Activated T-cell treated with anti-CD3 and anti-CD28 coated beads, Interleukin-2, amount 50 U/mL, for 4 hours (primary cell): ENCODE measurements at regions not wholly inside any gene's neighbourhood (a gene's known extent, or its start where the extent isn't known, plus 50 kb on each side); places are given as distances from the start of the nearest gene placed in this dataset.

Source experiments
- ATAC-seq, 2 donors: fragments of 200-7000 bp; cut with Tn5 transposase; one replicate each; pipeline ENCODE4 v1.10.0; 2021
- DNase-seq: peaks from one replicate; pipeline ENCODE4 v3.0.0-alpha.2; 2020
- H3K27me3 Mint-ChIP-seq: one replicate; pipeline ENCODE4 v1.8.0; 2021; ENCODE audit warnings: low read depth, mixed read lengths
- H3K36me3 Mint-ChIP-seq: one replicate; pipeline ENCODE4 v1.8.0; 2022; ENCODE audit warnings: mixed read lengths; ENCODE audit not compliant: insufficient read depth
- H3K4me1 Mint-ChIP-seq: one replicate; pipeline ENCODE4 v1.8.0; 2021; ENCODE audit warnings: low read depth, mixed read lengths
- H3K4me3 Mint-ChIP-seq: one replicate; pipeline ENCODE4 v1.8.0; 2021; ENCODE audit warnings: mild to moderate bottlenecking, moderate library complexity, mixed read lengths
- H3K9me3 Mint-ChIP-seq: one replicate; pipeline ENCODE4 v1.8.0; 2021; ENCODE audit warnings: mixed read lengths

GRCh38 chr3:87363721-87364120 is 87.3 kb upstream of the POU1F1 start:
- ATAC-seq, result no peak
- Mint-ChIP-seq H3K4me3 (no peak overlapping the region), H3K36me3 (no peaks in the 10 kb centered on the region), H3K9me3 (no peaks in the 10 kb centered on the region), H3K27me3 (peaks cover 7% of the 10 kb centered on the region), H3K4me1 (no peaks in the 10 kb centered on the region)
- DNase-seq, result no peak

GRCh38 chr3:87361956-87362355 is 85.6 kb upstream of the POU1F1 start:
- peaks cover 4% of the 10 kb centered on the region for H3K27me3 Mint-ChIP-seq
- H3K4me1 Mint-ChIP-seq, result no peaks in the 10 kb centered on the region
- no peaks in the 10 kb centered on the region for H3K9me3 Mint-ChIP-seq
- DNase-seq (no peak), ATAC-seq (no peak)
- H3K36me3 Mint-ChIP-seq, result no peaks in the 10 kb centered on the region
- no peak overlapping the region for H3K4me3 Mint-ChIP-seq

- no peak for DNase-seq
Measured at GRCh38 chr3:87361271-87361670, 84.9 kb upstream of the POU1F1 start.

GRCh38 chr3:87359826-87360225 is 83.4 kb upstream of the POU1F1 start:
- Mint-ChIP-seq H3K4me1 (no peaks in the 10 kb centered on the region), H3K27me3 (peaks cover 4% of the 10 kb centered on the region), H3K4me3 (no peak overlapping the region), H3K9me3 (no peaks in the 10 kb centered on the region), H3K36me3 (no peaks in the 10 kb centered on the region)
- ATAC-seq (no peak), DNase-seq (no peak)

More at GRCh38 chr3:87361271-87361670, 84.9 kb upstream of the POU1F1 start:
- H3K9me3 Mint-ChIP-seq, result no peaks in the 10 kb centered on the region
- ATAC-seq, result no peak
- H3K4me1 Mint-ChIP-seq, result no peaks in the 10 kb centered on the region
- no peaks in the 10 kb centered on the region for H3K36me3 Mint-ChIP-seq
- peaks cover 4% of the 10 kb centered on the region for H3K27me3 Mint-ChIP-seq
- no peak overlapping the region for H3K4me3 Mint-ChIP-seq

GRCh38 chr3:87359025-87359424 is 82.6 kb upstream of the POU1F1 start:
- Mint-ChIP-seq H3K4me3 (no peak overlapping the region), H3K9me3 (no peaks in the 10 kb centered on the region), H3K36me3 (no peaks in the 10 kb centered on the region), H3K4me1 (no peaks in the 10 kb centered on the region), H3K27me3 (peaks cover 4% of the 10 kb centered on the region)
- DNase-seq (no peak), ATAC-seq (no peak)

- Mint-ChIP-seq H3K27me3 (peaks cover 4% of the 10 kb centered on the region), H3K4me3 (no peak overlapping the region), H3K9me3 (no peaks in the 10 kb centered on the region), H3K36me3 (no peaks in the 10 kb centered on the region), H3K4me1 (no peaks in the 10 kb centered on the region)
- ATAC-seq (no peak), DNase-seq (no peak)
Measured at GRCh38 chr3:87358066-87358465, 81.7 kb upstream of the POU1F1 start.

GRCh38 chr3:87354398-87354797 is 78.0 kb upstream of the POU1F1 start:
- Mint-ChIP-seq H3K36me3 (no peaks in the 10 kb centered on the region), H3K27me3 (peaks cover 2% of the 10 kb centered on the region), H3K4me1 (no peaks in the 10 kb centered on the region), H3K4me3 (no peak overlapping the region), H3K9me3 (no peaks in the 10 kb centered on the region)
- ATAC-seq (no peak), DNase-seq (no peak)

GRCh38 chr3:87351937-87352336 is 75.6 kb upstream of the POU1F1 start:
- no peaks in the 10 kb centered on the region for H3K36me3 Mint-ChIP-seq
- DNase-seq (no peak), ATAC-seq (no peak)
- no peaks in the 10 kb centered on the region for H3K27me3 Mint-ChIP-seq
- H3K4me1 Mint-ChIP-seq, result no peaks in the 10 kb centered on the region
- no peak overlapping the region for H3K4me3 Mint-ChIP-seq
- no peaks in the 10 kb centered on the region for H3K9me3 Mint-ChIP-seq

- Mint-ChIP-seq H3K27me3 (no peaks in the 10 kb centered on the region), H3K9me3 (no peaks in the 10 kb centered on the region), H3K4me1 (no peaks in the 10 kb centered on the region), H3K4me3 (no peak overlapping the region), H3K36me3 (no peaks in the 10 kb centered on the region)
- peak; percentile 5 for DNase-seq
- peak; percentile 78 to 84 for ATAC-seq
Measured at GRCh38 chr3:87350367-87351199, 74.2 kb upstream of the POU1F1 start.

GRCh38 chr3:87349833-87350232 is 73.4 kb upstream of the POU1F1 start:
- Mint-ChIP-seq H3K4me1 (no peaks in the 10 kb centered on the region), H3K9me3 (no peaks in the 10 kb centered on the region), H3K27me3 (no peaks in the 10 kb centered on the region), H3K4me3 (no peak overlapping the region), H3K36me3 (no peaks in the 10 kb centered on the region)
- DNase-seq (no peak), ATAC-seq (no peak)

GRCh38 chr3:87336761-87337160 is 60.4 kb upstream of the POU1F1 start:
- peaks cover 17% of the 10 kb centered on the region for H3K4me1 Mint-ChIP-seq
- peaks cover 2% of the 10 kb centered on the region for H3K9me3 Mint-ChIP-seq
- ATAC-seq (no peak), DNase-seq (no peak)
- no peak overlapping the region for H3K4me3 Mint-ChIP-seq
- H3K36me3 Mint-ChIP-seq, result no peaks in the 10 kb centered on the region
- H3K27me3 Mint-ChIP-seq, result no peaks in the 10 kb centered on the region

- DNase-seq (no peak), ATAC-seq (no peak)
- no peaks in the 10 kb centered on the region for H3K36me3 Mint-ChIP-seq
- no peaks in the 10 kb centered on the region for H3K9me3 Mint-ChIP-seq
- H3K27me3 Mint-ChIP-seq, result no peaks in the 10 kb centered on the region
- H3K4me1 Mint-ChIP-seq, result peaks cover 17% of the 10 kb centered on the region
- H3K4me3 Mint-ChIP-seq, result no peak overlapping the region
Measured at GRCh38 chr3:87335931-87336330, 59.5 kb upstream of the POU1F1 start.

GRCh38 chr3:87333393-87333892 is 57.1 kb upstream of the POU1F1 start:
- ATAC-seq (peak; percentile 91 to 97), DNase-seq (no peak)
- Mint-ChIP-seq H3K27me3 (no peaks in the 10 kb centered on the region), H3K4me3 (no peak overlapping the region), H3K36me3 (no peaks in the 10 kb centered on the region), H3K9me3 (no peaks in the 10 kb centered on the region), H3K4me1 (peaks cover 17% of the 10 kb centered on the region)

GRCh38 chr3:87332789-87333188 is 56.4 kb upstream of the POU1F1 start:
- ATAC-seq, result no peak
- Mint-ChIP-seq H3K9me3 (no peaks in the 10 kb centered on the region), H3K27me3 (no peaks in the 10 kb centered on the region), H3K36me3 (no peaks in the 10 kb centered on the region), H3K4me1 (peaks cover 17% of the 10 kb centered on the region), H3K4me3 (no peak overlapping the region)
- DNase-seq, result no peak

GRCh38 chr3:87329065-87329464 is 52.7 kb upstream of the POU1F1 start:
- Mint-ChIP-seq H3K27me3 (peaks cover under 1% of the 10 kb centered on the region), H3K9me3 (no peaks in the 10 kb centered on the region), H3K36me3 (no peaks in the 10 kb centered on the region), H3K4me1 (peaks cover 17% of the 10 kb centered on the region), H3K4me3 (no peak overlapping the region)
- ATAC-seq (no peak), DNase-seq (no peak)
